NCI-H1694 treated with DMSO at 0.1 percent for 48 hours (cell line): ENCODE measurements at regions not wholly inside any gene's neighbourhood (a gene's known extent, or its start where the extent isn't known, plus 50 kb on each side); places are given as distances from the start of the nearest gene placed in this dataset.
A peak's percentile ranks its signal among the peaks of the same experiment; 100 is the strongest.

ENCODE experiments used
- DNase-seq: peaks from one replicate; lab custom pipeline; 2025; lab: John Stamatoyannopoulos, UW

DNA sequence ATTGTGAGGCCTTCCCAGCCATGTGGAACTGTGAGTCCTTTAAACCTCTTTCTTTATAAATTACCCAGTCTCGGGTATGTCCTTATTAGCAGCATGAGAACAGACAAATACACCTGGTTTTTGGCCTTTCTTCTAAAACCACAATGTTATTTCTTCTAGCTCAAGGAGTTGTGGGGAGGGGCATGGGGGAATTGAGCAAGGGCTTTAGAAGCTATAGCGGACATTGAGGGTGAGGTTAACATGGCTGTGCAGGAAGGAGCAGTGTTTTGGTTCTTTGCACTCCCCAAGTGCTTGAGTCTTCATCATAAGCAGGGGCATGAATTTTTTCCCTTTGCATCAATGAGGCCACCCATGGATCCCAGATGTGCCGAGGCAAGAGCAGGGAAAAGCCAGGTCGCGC lies 86.8 kb downstream of the SPRING1 start:
- no peak for DNase-seq

DNA sequence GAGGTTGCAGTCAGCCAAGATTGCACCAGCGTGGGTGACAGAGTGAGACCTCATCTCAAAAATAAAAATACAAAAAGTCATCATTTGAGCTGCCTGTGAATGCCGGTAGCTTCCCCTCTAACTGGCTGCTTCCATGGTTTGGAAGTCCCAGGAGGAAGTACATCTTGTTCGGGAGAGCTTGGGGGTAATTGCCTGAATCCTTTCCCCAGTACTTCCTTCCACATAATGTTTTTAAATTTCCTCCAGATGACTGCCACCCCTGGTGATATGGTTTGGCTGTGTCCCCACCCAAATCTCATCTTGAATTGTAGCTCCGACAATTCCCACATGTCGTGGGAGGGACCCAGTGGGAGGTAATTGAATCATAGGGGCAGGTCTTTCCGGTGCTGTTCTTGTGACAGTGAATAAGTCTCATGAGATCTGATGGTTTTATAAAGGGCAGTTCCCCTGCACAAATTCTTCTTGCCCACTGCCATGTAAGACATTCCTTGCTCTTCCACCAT lies 87.2 kb downstream of the SPRING1 start:
- no peak for DNase-seq

GRCh38 chr12:116650062-116650461 lies 87.8 kb downstream of the SPRING1 start:
- DNase-seq, result no peak

GRCh38 chr12:116647813-116648212 lies 88.6 kb downstream of the MAP1LC3B2 start:
- no peak for DNase-seq

- no peak for DNase-seq
Measured at GRCh38 chr12:116646901-116647300, 87.7 kb downstream of the MAP1LC3B2 start.

DNA sequence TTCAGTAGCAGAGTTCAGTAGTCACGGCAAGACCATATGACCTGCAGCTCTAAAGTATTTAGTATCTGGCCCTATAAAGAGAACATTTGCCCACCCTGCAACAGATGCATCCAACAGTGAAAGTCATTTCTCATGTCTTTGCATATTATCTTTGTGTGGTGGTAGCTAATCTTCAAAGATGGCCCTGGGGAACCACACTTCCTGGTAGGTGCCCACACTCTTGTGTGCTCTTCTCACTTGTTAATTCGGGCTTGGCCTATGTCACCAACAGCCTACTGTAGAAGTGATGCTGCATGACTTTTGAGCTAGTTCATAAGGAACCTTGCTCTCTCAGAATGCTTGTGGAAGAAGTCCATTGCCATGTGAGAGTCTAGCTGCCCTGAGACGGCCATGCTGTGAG lies 85.6 kb downstream of the MAP1LC3B2 start:
- no peak for DNase-seq

DNA sequence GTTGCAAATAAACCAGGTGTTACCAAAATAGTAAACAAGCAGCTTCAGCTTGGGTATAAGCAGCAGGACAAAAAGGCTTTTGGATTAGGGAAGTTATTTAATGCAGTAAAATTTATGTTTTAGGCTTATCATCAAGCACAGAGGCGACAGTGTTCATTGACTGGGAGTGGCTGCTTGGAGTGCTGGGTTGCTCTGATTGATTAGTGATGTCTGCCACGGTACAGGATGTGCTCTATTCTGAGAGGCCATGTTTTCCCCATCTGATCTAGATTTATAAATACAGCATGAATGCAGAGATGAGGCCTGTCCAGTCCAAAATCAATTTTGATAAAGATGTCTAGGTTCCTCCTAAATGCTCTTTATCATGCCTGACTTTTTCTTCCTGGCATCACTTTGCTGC lies 83.5 kb downstream of the MAP1LC3B2 start:
- DNase-seq, result no peak

- DNase-seq, result no peak
Measured at GRCh38 chr12:116642106-116642505, 82.9 kb downstream of the MAP1LC3B2 start.

- DNase-seq, result no peak
Measured at GRCh38 chr12:116640281-116640680, 81.1 kb downstream of the MAP1LC3B2 start.

- DNase-seq, result no peak
Measured at GRCh38 chr12:116639765-116640164, 80.6 kb downstream of the MAP1LC3B2 start.

DNA sequence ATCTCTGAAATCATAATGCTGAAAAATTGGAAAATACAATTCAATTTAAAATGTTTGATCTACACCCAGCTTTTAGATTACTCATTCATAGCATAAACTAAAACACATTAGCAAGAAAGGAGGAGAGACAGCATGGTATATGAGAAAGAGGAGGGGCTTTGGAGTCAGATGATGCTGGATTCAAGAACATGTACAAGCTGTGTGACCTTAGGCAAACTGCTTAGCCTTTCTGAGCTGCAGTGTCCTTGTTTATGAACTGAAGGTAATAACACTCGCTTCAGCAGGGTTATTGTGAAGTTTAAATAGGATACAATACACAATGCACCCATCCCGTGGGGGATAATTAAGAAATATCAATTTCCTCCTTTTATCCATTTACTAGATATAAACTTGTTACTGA lies 79.2 kb downstream of the MAP1LC3B2 start:
- DNase-seq, result no peak

DNA sequence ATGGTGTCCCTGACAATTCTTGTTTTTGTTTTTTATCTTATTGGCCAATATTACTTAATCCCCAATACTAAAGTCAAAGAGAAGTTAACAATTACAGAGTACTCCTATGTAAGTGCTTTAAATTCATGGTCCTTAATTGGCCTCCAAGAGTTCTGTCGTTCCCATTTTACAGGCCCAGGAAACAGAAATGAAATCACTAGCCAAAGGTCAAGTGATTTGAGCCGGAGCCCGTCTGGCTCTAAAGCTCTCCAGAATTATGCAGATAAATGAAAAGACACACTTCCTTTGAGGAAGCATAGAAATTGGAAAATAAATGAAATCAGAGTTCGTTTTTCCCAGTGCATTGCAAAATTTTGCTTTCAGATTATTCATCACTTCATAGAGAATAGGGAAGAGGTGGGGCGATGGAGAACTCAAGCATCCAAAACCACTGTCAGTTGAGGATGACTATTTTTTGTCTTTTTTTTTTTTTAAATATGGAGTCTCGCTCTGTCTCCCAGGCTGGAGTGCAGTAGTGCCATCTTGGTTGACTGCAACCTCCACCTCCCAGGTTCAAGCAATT lies 78.5 kb downstream of the MAP1LC3B2 start:
- no peak for DNase-seq

- DNase-seq, result no peak
Measured at GRCh38 chr12:116636608-116637519, 77.7 kb downstream of the MAP1LC3B2 start.

- DNase-seq, result no peak
Measured at GRCh38 chr12:116635487-116635886, 76.3 kb downstream of the MAP1LC3B2 start.

DNA sequence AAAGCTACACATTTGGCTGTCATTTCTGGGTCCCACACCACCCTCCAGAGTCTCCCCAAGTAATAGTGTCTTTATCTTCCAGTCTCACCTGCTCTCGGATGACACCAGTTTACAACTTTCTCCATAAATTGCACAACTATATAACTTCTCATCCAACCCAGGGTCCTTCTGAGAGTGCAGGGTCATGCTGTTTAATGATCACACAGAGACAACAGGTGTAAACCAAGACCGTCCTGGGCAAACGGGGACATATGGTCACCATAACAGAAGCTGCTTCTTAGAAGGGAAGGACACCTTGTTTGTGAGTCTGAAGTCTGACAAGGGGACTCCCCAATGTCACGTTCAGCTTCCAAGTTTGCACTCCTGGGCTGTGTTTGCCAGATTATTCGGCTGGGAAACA lies 74.3 kb downstream of the MAP1LC3B2 start:
- DNase-seq, result no peak

DNA sequence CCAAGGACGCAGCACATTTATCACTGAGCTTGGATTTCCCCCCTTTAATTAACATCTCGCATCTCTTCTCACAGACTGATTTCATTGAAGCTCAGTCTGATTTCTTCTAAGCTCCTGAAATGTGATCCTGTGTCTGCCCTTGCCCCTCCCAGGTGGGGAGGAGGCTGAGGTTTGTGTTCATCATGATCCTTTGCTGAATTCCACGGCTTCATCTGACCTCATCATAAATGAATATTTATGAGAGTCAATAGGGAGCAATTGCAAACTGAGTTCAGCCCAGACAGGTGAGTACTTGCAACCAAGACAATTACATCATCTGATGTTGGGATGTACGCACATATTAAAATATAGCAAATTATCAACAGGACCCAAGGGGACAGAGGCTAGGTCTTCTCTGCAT lies 72.4 kb downstream of the MAP1LC3B2 start:
- DNase-seq, result no peak

- DNase-seq, result no peak
Measured at GRCh38 chr12:116630762-116631161, 71.6 kb downstream of the MAP1LC3B2 start.

- no peak for DNase-seq
Measured at GRCh38 chr12:116629480-116629879, 70.3 kb downstream of the MAP1LC3B2 start.

GRCh38 chr12:116628989-116629388 lies 69.8 kb downstream of the MAP1LC3B2 start:
- DNase-seq, result peak; percentile 73

DNA sequence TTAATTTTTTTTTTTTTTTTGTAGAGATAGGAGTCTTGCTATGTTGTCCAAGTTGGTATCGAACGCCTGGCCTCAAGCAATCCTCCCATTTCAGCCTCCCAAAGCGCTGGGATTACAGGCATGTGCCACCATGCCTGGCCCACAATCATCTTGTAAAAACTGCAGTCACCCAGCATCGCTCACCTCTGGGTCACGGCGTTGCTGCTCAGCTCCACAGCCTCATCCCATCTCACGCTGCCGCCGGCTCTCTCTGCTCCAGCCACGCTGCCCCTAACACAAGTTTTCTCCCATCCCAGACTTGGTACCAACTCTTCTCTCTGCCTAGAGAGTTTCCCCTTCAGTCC lies 69.2 kb downstream of the MAP1LC3B2 start:
- no peak for DNase-seq
